Femur (tissue), 1 donor: ENCODE measurements at regions not wholly inside any gene's neighbourhood (a gene's known extent, or its start where the extent isn't known, plus 50 kb on each side); places are given as distances from the start of the nearest gene placed in this dataset.

ENCODE experiments used
- DNase-seq: peaks from one replicate; pipeline ENCODE4 v3.0.0-alpha.2; 2017

GRCh38 chr2:67516899-67517530, 119.9 kb downstream of the ETAA1 start:
- no peak for DNase-seq

DNA sequence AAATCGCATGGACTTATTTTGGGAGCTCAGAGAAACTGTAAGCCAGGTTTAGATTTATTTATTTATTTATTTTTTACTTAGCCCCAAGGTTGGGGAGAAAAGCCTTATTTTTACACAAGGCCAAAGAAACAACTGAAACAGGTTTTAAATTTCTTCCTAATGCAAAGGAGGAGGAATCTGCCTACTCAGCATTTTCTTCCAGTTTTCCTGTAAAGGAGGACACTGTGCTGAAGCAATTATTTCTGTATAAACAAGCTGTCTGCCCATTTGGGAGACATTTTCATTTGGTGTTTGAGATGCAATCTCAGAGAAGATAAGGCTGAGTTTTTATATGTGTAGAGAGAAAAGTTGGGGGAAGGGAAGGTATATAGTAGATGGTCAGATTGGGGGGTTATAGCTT, 125.0 kb downstream of the ETAA1 start:
- no peak for DNase-seq

- DNase-seq, result no peak
Measured at GRCh38 chr2:67524213-67524612, 127.1 kb downstream of the ETAA1 start.

GRCh38 chr2:67524777-67525176, 127.6 kb downstream of the ETAA1 start:
- DNase-seq, result no peak

- no peak for DNase-seq
Measured at GRCh38 chr2:67526283-67526682, 129.2 kb downstream of the ETAA1 start.

DNA sequence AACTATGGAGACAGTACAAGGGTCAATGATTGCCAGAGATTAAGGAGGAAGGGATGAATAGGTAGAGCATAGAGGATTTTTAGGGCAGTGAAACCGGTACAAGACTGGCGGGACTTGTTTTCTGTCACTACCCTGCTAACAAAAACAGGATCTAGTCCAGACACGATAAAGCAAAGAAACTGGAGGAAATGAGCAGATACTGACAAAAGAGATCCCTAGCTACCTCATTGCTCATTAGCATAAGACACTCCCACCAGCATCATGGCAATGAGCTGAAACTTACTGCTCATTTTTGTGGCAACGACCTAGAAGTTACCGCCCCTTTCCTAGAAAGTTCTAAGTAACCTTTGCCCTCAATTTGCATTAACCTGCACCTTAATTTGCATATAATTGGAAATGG, 131.2 kb downstream of the ETAA1 start:
- DNase-seq, result no peak

- DNase-seq, result no peak
Measured at GRCh38 chr2:67532387-67532786, 135.3 kb downstream of the ETAA1 start.

GRCh38 chr2:67534745-67535144, 137.6 kb downstream of the ETAA1 start:
- DNase-seq, result no peak

GRCh38 chr2:67540962-67541361, 143.8 kb downstream of the ETAA1 start:
- no peak for DNase-seq

- no peak for DNase-seq
Measured at GRCh38 chr2:67544286-67544685, 147.2 kb downstream of the ETAA1 start.

GRCh38 chr2:67548317-67549201, 151.4 kb downstream of the ETAA1 start:
- DNase-seq, result no peak

- DNase-seq, result no peak
Measured at GRCh38 chr2:67559156-67559555, 162.0 kb downstream of the ETAA1 start.

DNA sequence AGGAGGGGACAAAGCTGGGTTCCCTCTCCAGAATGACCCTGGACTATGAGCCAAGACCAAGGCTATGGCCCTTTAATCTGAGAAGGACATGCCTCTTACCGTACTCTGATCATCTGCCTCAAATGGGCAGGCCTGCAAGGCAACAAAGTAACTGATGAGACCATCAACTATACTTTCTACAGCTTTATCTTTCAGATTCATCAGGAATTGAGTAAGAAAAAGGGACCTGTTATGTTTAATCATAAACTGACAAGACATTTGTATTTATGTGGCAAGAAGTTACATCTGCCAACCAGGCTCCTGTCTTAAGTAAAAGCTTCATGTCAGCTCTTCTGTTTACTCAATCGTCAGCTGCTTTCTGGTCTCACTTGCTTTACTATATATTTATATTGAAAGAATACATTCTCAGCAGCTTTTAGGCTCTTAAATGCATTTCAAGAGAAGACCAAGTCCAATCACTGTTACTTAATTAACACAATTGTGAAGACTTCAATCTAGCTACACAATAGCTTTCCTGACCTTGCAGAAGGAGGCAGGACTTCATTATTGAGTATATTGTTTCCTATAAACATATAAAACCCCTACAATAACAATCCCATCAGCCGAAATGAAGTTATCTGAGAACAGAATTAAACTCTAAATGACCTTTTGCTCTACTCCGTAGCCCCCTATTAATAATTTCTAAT, 163.8 kb downstream of the ETAA1 start:
- no peak for DNase-seq

DNA sequence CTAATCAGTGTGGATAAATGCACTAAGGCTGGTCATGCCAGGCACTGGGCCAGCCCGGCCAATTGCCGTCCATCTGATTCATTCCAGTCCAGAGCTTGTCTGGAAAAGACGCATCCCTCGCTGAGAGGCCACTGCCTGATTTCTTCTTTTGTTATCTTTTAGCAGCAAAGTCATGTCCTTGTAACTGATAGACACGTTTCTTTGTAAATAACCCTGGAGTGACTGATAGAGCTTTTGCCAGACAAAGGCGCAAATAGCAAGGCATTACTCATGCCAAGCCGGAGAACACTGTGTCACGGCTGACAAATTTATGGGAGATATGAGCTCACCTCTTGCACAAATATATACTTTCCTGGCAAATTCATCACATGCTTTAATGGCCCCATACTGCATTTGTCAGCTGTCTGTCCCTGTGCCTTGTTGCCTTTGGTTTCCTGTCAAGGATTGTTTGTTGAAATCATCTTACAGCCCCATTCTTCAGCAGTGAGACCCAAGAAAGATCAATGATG, 164.4 kb downstream of the ETAA1 start:
- DNase-seq, result no peak

GRCh38 chr2:67564076-67564475, 166.9 kb downstream of the ETAA1 start:
- DNase-seq, result no peak

DNA sequence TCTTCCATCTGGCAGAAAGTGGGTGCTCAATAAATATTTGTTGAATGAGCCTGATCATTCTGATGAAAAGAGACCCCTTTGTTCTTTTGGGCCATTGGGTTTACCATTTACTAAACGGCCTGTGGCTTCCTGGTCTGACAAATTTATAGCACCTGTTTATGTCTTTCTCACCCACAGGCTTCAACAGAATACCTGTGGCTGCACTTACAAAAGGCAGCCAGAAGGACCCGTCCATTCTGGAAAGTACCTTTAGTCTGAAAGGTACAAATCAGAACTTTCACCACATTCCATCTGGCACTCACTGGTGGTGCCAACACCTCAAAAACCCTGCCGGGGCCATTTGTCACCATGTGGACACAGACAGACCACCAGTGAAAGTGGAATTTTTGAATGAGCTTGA, 167.5 kb downstream of the ETAA1 start:
- no peak for DNase-seq

DNA sequence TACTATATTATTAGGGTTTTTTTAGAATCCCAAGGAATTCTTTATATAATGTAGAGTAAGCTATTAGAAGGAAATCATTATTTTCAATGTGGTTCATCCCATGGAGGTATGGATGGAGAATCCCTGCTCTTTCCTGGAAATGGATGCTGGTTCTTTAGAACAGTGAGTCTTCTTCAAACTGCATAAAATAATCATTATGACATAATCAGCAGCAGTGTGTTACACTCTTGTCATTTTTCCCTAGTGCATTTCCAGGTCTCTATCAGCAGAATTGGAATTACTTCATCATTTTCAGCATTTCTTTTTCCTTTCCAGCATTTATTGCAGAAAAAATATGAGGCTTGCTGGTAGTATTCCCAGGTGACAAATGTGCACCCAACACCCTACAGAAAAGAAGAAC, 168.1 kb downstream of the ETAA1 start:
- no peak for DNase-seq

- DNase-seq, result no peak
Measured at GRCh38 chr2:67565761-67566160, 168.6 kb downstream of the ETAA1 start.

GRCh38 chr2:67566285-67566684, 169.2 kb downstream of the ETAA1 start:
- DNase-seq, result no peak

DNA sequence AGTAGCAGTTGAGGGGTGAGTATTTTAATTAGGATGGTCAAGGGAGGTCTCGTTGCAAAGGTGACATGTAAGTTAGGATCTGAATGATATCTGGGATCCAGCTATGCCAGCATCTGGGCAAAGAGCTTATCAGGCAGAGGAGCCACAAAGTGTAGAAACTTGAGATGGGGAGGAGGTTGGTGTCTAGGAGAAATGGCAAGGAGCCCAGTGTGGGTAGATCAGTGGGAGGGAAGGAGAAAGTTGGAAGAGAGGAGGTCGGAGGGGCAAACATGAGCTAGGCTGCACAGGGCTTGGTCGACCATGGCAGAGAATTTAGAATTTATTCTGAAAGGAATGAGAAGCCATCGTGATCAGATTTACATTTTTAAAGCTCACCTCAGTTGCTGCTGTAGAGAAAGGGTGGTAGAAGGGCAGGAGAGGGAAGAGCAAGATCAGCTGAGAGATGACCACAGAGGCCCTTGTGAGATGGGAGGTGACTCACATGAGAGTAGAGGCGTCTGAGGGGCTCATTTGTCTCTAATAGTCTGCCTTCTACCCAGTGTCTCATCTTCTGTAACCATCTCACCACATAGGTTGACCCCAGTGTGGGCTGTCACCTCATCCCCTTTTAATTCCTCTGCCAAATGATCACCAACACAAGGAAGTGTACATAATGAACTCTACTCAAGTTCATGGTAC, 170.0 kb downstream of the ETAA1 start:
- DNase-seq, result no peak

GRCh38 chr2:67567886-67568285, 170.8 kb downstream of the ETAA1 start:
- no peak for DNase-seq

GRCh38 chr2:67570611-67571010, 173.5 kb downstream of the ETAA1 start:
- DNase-seq, result no peak
